ENCODE measurements at regions not wholly inside any gene's neighbourhood (a gene's known extent, or its start where the extent isn't known, plus 50 kb on each side); places are given as distances from the start of the nearest gene placed in this dataset.
A peak's percentile ranks its signal among the peaks of the same experiment; 100 is the strongest.
"Not testable (repeated sequence)": the region's sequence is repeated elsewhere in the genome, so short reads cannot be mapped to it uniquely, and the experiment has no call there.

- DNase-seq = no peak
These were observed 82.4 kb upstream of the CCND2 start for GRCh38 chr12:4191149-4191548.

- DNase-seq = no peak
These were observed 83.0 kb upstream of the CCND2 start for GRCh38 chr12:4190366-4191063.

DNA sequence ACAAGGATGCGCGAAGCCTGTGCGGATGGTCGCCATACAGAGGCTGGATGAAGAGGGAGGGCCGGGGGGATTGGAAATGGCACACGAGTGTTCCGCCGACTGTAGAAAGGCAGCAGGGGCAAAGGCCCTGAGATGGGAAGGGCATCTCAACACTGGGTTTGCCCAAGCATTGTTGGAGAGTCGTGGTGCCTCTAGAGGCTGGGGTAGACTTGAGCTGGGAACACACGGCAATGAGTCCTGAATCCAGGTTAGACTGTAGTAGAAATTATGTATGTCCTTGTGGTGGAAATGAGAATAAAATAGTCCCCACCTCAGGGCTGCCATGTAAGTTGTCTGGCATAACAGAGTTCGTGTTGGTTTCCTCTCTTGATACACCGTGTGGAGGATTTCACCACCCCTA lies 83.8 kb upstream of the CCND2 start:
- no peak for DNase-seq

DNA sequence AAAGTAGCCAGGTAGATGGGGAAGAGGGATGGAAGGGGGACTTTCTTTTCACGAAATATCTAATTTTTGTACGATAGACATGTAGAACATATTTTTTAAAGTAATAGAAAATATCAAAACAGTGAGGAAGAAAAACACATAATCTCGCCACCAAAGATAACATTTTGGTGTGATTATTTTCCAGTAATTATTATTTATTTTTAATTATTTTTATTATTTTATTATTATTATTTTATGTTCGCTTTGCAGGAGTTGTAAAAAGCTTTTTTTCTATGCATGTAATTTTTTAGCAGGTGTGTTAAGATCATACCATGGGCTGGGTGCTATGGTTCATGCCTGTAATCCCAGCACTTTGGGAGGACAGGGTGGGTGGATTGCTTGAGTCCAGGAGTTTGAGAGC lies 85.6 kb upstream of the CCND2 start:
- no peak for DNase-seq

DNA sequence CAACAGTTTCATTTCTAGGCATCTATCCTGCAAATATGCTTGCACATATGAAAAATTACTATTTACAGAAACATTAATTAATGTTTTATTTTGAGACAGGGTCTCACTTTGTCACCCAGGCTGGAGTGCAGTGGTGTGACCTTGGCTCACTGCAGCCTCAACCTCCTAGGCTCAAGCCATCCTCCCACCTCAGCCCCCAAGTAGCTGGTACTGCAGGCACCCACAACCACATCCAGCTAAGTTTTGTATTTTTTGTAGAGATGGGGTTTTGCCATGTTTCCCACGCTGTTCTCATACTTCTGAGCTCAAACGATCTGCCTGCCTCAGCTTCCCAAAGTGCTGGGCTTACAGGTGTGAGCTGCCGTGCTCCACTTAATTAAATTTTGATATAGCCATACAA lies 86.2 kb upstream of the CCND2 start:
- DNase-seq = not testable (repeated sequence)

DNA sequence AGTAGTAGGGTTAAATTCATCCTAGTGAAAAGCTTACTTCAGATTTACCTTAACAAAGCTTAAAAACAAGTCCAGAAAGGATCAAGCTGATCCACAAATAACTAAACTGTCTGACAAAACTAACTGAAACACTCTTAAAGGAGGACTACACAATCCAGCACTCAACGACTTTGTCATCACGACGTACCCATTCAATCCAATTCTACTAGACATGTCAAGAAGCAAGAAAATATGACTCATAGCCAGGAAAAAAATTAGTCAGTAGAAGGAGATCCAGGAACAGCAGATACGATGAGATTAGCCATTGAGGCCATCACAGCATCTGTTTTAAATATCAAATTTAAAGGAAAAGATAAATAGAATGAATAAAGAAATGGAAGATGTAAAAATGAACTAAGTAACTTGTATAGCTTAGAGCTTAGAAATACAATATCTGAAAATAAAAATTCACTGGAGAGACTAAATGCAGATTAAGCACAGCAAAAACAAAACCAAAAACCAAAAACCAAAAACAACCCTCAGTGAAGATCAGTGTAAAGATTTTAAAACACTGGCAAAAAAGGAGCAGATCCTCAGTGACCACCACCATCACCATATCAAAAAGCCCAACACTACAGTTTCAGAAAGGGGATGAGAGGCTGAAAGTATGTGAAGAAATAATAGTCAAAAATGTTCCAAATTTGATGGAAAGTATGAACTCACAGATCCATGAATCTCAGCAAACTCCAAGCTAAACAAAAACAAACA lies 95.0 kb upstream of the CCND2 start:
- DNase-seq = no peak

DNA sequence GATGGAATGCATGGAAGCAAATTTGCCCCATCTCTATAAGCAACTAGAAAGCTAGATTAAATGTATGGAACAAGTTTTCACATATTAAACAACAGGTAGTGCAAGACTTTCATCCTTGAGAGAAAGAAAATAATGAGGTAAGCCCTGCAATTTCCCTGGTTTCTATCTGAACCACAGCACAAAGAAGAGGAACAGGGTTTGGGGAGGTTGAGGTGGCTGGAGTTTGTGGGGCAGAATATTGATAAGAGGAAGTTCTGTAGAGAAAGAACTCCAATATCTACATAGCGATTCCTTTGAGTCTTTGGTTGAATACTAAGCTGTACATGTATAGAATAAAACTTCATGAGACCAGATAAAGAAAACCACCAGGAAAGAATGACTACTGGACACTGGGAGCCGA lies 96.3 kb upstream of the CCND2 start:
- DNase-seq = no peak

- no peak for DNase-seq
These were observed 97.4 kb upstream of the CCND2 start for GRCh38 chr12:4176168-4176567.

- no peak for DNase-seq
These were observed 99.1 kb upstream of the CCND2 start for GRCh38 chr12:4174417-4174816.

- no peak for DNase-seq
These were observed 100.6 kb upstream of the CCND2 start for GRCh38 chr12:4172999-4173398.

DNA sequence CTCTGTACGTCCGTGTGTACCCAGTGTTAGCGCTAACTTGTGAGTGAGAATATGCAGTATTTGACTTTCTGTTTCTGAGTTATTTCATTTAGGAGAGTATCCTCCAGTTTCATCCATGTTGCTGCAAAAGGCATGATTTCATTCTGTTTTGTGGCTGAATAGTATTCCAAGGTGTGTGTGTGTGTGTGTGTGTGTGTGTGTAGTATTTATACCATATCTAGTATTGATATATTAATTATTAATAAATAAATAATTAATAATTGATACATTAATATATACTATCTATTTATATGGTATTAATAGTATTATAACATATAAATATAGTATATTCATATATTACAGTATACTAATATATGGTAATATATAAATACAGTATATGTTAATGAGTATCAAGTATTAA lies 101.8 kb upstream of the CCND2 start:
- no peak for DNase-seq

DNA sequence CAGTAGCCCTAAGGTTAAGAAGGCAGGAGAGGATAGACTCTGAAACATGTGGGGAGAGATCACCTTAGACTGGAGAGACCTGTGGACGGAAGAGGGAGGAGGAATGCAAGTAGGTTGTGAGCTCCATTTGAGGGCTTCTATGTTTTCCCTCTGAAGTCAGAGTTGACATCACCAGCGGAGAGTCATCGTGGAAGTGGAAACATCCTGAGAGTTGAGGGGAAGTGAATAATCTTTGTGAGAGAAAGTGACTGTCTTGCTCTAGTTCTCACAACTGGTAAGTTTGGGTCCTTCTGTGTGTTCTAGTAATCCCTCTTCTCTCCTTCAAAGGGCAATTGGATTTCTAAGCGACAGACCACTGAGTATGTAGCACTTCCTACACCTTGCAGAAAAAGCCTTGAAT lies 103.6 kb upstream of the CCND2 start:
- DNase-seq = no peak

- no peak for DNase-seq
These were observed 104.0 kb upstream of the CCND2 start for GRCh38 chr12:4169531-4169930.

DNA sequence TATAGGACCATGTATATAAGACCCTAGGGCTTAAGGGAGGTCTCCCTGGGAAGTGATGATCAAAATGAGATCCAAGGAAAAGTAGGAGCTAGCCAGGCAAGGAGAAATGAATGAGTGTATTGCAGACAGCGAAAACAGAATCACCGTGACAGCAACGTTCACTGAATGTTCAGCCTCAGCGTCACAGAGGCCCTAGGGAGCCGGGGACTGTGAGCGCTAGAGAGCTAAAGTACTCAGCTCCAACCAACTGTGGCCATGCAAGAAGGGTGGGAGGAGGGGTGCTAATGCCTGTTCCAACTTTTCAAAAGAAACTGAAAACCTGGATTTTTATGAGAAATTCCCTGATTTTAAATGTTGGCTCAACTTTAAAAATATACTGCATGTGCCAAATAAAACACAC lies 105.5 kb upstream of the CCND2 start:
- DNase-seq = no peak

GRCh38 chr12:4164559-4165558 lies 108.7 kb upstream of the CCND2 start:
- DNase-seq = peak; percentile 66

DNA sequence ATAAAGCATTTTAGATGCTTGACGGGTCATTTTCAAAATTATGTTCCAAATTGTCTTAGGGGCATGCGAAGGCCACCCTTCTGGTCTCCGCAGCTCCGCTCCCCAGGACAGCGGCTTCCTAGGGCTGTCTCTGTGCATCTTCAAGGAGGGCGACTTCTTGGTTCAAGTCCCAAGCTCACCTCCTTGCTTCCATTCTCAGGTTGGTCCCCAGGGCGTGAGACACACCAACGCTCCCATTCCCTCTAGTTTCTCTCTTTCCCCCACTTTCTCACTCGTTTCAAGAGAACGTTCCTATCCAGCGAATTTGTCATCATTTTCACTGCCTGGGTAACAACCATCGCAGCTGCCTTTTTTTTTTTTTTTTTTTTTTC lies 109.4 kb upstream of the CCND2 start:
- no peak for DNase-seq

DNA sequence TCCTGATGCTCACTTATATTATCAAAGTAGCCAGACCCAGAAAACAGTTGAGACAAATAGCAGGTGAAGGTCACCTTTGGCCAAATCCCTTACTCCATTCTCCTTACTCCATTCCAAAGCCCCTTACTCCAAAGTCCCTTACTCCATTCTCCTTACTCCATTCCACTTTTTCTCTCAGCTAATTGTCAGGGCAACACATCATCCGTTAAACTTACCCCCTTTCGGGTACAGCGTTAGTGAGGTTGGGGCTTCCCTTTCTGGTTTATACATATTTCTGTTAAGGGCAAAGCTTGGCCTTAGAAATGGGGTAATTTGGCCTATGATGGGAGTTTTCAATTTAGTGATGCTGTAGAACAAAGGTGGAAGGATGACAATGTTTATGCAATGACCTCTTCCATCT lies 111.8 kb upstream of the CCND2 start:
- no peak for DNase-seq

GRCh38 chr12:4160314-4161040 lies 113.1 kb upstream of the CCND2 start:
- no peak for DNase-seq

DNA sequence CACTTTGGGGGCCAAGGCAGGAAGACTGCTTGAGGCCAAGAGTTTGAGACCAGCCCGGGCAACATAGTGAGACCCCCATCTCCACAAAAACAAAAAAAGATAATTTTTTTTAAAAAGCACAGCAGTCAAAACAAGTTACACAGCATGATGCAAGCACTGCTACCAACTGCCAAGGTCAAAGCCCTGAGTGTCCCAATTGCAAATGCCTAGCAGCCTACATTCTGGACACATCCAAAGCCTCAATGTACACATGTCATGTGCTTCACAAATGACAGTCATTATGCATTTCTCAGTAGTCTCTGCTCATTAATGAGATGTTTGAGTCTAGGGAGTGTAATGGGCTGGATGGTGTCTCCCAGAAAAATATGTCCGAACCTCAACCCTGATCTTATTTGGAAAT lies 113.7 kb upstream of the CCND2 start:
- DNase-seq = no peak

GRCh38 chr12:4158306-4158705 lies 115.3 kb upstream of the CCND2 start:
- DNase-seq = no peak

- DNase-seq = no peak
These were observed 116.4 kb upstream of the CCND2 start for GRCh38 chr12:4157122-4157521.

GRCh38 chr12:4156317-4156716 lies 117.2 kb upstream of the CCND2 start:
- no peak for DNase-seq

DNA sequence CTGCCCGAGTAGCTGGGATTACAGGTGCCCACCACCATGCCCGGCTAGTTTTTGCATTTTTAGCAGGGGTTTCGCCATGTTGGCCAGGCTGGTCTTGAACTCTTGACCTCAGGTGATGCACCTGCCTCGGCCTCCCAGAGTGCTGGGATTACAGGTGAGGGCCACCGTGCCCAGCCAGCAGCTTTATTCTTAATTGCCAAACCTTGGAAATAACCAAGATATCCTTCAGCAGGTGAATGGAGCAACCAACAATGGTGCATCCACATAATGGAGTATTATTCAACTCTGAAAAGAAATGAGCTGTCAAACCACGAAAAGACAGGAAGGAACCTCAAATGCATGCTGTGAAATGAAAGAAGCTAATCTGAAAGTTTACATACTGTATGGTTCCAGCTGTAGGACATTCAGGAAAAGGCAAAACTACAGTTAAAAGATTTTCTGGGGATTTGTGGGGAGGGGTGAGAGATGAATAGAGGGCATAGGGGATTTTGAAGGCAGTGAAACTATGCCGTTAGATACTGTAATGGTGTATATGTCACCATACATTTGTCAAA lies 118.8 kb upstream of the CCND2 start:
- DNase-seq = no peak

All from activated naive CD4-positive, alpha-beta T cell treated with anti-CD3 and anti-CD28 coated beads, Interleukin-2, amount 50 U/mL, for 16 hours (primary cell).